ENCODE measurements at regions not wholly inside any gene's neighbourhood (a gene's known extent, or its start where the extent isn't known, plus 50 kb on each side); places are given as distances from the start of the nearest gene placed in this dataset.
"Not testable (repeated sequence)": the region's sequence is repeated elsewhere in the genome, so short reads cannot be mapped to it uniquely, and the experiment has no call there.

GRCh38 chr14:56422703-56423213 is 156.8 kb upstream of the TMEM260 start:
- DNase-seq = no peak

- DNase-seq = no peak
Measured at GRCh38 chr14:56423544-56423943, 156.1 kb upstream of the TMEM260 start.

GRCh38 chr14:56431013-56431412 is 148.6 kb upstream of the TMEM260 start:
- no peak for DNase-seq

GRCh38 chr14:56449670-56450213 is 129.9 kb upstream of the TMEM260 start:
- no peak for DNase-seq

- DNase-seq = no peak
Measured at GRCh38 chr14:56452940-56453339, 126.7 kb upstream of the TMEM260 start.

GRCh38 chr14:56454680-56455079 is 124.9 kb upstream of the TMEM260 start:
- not testable (repeated sequence) for DNase-seq

GRCh38 chr14:56460469-56460868 is 119.1 kb upstream of the TMEM260 start:
- no peak for DNase-seq

- DNase-seq = no peak
Measured at GRCh38 chr14:56461276-56462275, 118.0 kb upstream of the TMEM260 start.

GRCh38 chr14:56463271-56463890 is 116.2 kb upstream of the TMEM260 start:
- no peak for DNase-seq

GRCh38 chr14:56471056-56471455 is 108.5 kb upstream of the TMEM260 start:
- no peak for DNase-seq

GRCh38 chr14:56474419-56475022 is 105.1 kb upstream of the TMEM260 start:
- no peak for DNase-seq

GRCh38 chr14:56482310-56482911 is 97.2 kb upstream of the TMEM260 start:
- DNase-seq = no peak

- DNase-seq = no peak
Measured at GRCh38 chr14:56487090-56487667, 92.4 kb upstream of the TMEM260 start.

- no peak for DNase-seq
Measured at GRCh38 chr14:56487761-56488160, 91.8 kb upstream of the TMEM260 start.

- DNase-seq = no peak
Measured at GRCh38 chr14:56488306-56488705, 91.3 kb upstream of the TMEM260 start.

GRCh38 chr14:56490379-56490778 is 89.2 kb upstream of the TMEM260 start:
- DNase-seq = no peak

- DNase-seq = peak; percentile 37
Measured at GRCh38 chr14:56491299-56492285, 88.0 kb upstream of the TMEM260 start.

GRCh38 chr14:56494167-56494566 is 85.4 kb upstream of the TMEM260 start:
- no peak for DNase-seq

- DNase-seq = no peak
Measured at GRCh38 chr14:56498112-56498511, 81.5 kb upstream of the TMEM260 start.

- no peak for DNase-seq
Measured at GRCh38 chr14:56501909-56502530, 77.6 kb upstream of the TMEM260 start.

- no peak for DNase-seq
Measured at GRCh38 chr14:56505361-56505760, 74.2 kb upstream of the TMEM260 start.

Measured in stimulated activated CD4-positive, alpha-beta T cell treated with anti-CD3 and anti-CD28 coated beads, Interleukin-1b, Interleukin-23, amount 100 ng/mL, for 48 hours (primary cell).